GM12878 (cell line): ENCODE measurements at regions not wholly inside any gene's neighbourhood (a gene's known extent, or its start where the extent isn't known, plus 50 kb on each side); places are given as distances from the start of the nearest gene placed in this dataset.

Experiments used
- ATAC-seq: fragments of 200-7000 bp; cut with Tn5 transposase; 3 replicates; pipeline ENCODE4 v1.9.1; 2020; ENCODE audit warnings: mild to moderate bottlenecking, moderate library complexity
- BruUV-seq: library from RNA; stranded (reverse); fragments of 400-500 nt; replicated peaks from 2 replicates; lab custom pipeline; 2021; lab: Mats Ljungman, UMichigan
- CTCF ChIA-PET: fragments of 300-600 bp; sonication (Branson Sonifier 250); formaldehyde crosslinking; extraction: SDS; loops from one replicate; lab custom pipeline; 2021; ENCODE audit warnings: inconsistent platforms; lab: Yijun Ruan, JAX
- POLR2A ChIA-PET: fragments of 350-600 bp; formaldehyde crosslinking; extraction: SDS; loops from one replicate; lab custom pipeline; 2021; ENCODE audit warnings: inconsistent platforms; lab: Charles Lee
- RAD21 ChIA-PET: fragments of 300-600 bp; sonication (Branson Sonifier 250); formaldehyde crosslinking; loops from one replicate; lab custom pipeline; 2023; ENCODE audit warnings: antibody characterized with exemption; ENCODE audit not compliant: unreplicated experiment; lab: Charles Lee
- SMC1A ChIA-PET: fragments of 300-600 bp; sonication (Branson Sonifier 250); formaldehyde crosslinking; loops from one replicate; lab custom pipeline; 2023; ENCODE audit not compliant: unreplicated experiment, uncharacterized antibody; lab: Charles Lee
- DNase-seq: peaks from one replicate; pipeline ENCODE4 v3.0.0-alpha.2; 2011; ENCODE audit warnings: low read depth, low spot score
- FAIRE-seq: peaks from 3 replicates; lab custom pipeline; 2011; peaks lifted over from hg19 to GRCh38; lab: Jason Lieb, UNC
- H2AFZ ChIP-seq: 2 replicates; pipeline ENCODE4 v1.6.0; 2011; ENCODE audit warnings: low read depth, low read length, control low read depth; ENCODE audit not compliant: control insufficient read depth
- H3K27ac ChIP-seq: 2 replicates; pipeline ENCODE4 v1.5.1; 2011; ENCODE audit warnings: control low read depth; ENCODE audit not compliant: control insufficient read depth, insufficient read depth
- H3K27me3 ChIP-seq, 2 experiments: replicated peaks in 1 of 2; 2 replicates each; pipeline versions ENCODE4 v1.6.0 to v1.6.1; 2011; ENCODE audit warnings: low read length in 1 of 2; ENCODE audit not compliant: control insufficient read depth in 2 of 2, insufficient read depth in 2 of 2
- H3K36me3 ChIP-seq, 2 experiments: 2 replicates each; pipeline ENCODE4 v1.5.1; 2011; ENCODE audit warnings: low read length in 1 of 2; ENCODE audit not compliant: control insufficient read depth in 2 of 2, insufficient read depth in 2 of 2
- H3K4me1 ChIP-seq: 2 replicates; pipeline ENCODE4 v1.6.1; 2011; ENCODE audit warnings: mild to moderate bottlenecking, low read length, moderate library complexity, mixed read lengths; ENCODE audit not compliant: control insufficient read depth, insufficient read depth
- H3K4me2 ChIP-seq: 2 replicates; pipeline ENCODE4 v1.6.0; 2011; ENCODE audit warnings: control low read depth; ENCODE audit not compliant: control insufficient read depth, insufficient read depth
- H3K4me3 ChIP-seq: fragments of 200-600 bp; sonication (generic); 2 replicates; pipeline ENCODE4 v1.5.1; 2016
- H3K79me2 ChIP-seq: 2 replicates; pipeline ENCODE4 v1.6.0; 2011; ENCODE audit warnings: low read length; ENCODE audit not compliant: control insufficient read depth, insufficient read depth
- H3K9ac ChIP-seq: 2 replicates; pipeline ENCODE4 v1.8.0; 2011; ENCODE audit warnings: low read length, control low read depth, mixed read lengths; ENCODE audit not compliant: control insufficient read depth, insufficient read depth
- H3K9me3 ChIP-seq: replicated peaks from 3 replicates; pipeline ENCODE4 v1.5.1; 2011; ENCODE audit warnings: mild to moderate bottlenecking, low read length; ENCODE audit not compliant: control insufficient read depth, insufficient read depth
- H4K20me1 ChIP-seq: 2 replicates; pipeline ENCODE4 v1.6.0; 2011; ENCODE audit not compliant: control insufficient read depth, insufficient read depth
- CHD4 ChIP-seq: fragments of 200-600 bp; sonication (generic); IDR thresholded peaks from 2 replicates; pipeline ENCODE4 v1.6.1; 2016; ENCODE audit warnings: mild to moderate bottlenecking
- EED ChIP-seq: sonication (generic); IDR thresholded peaks from 2 replicates; pipeline ENCODE4 v1.6.1; 2016; ENCODE audit warnings: antibody characterized with exemption, low read depth
- EGR1 ChIP-seq, 2 experiments: IDR thresholded peaks; 1 replicate in 1 of 2; 2 replicates in 1 of 2; pipeline ENCODE4 v1.6.1; 2011 to 2012; ENCODE audit warnings: low read depth in 2 of 2, low read length in 2 of 2, borderline replicate concordance in 1 of 2, mild to moderate bottlenecking in 1 of 2, moderate library complexity in 1 of 2
- KDM1A ChIP-seq: fragments of 200-600 bp; sonication (generic); IDR thresholded peaks from 2 replicates; pipeline ENCODE4 v1.6.1; 2016; ENCODE audit warnings: borderline replicate concordance
- SIN3A ChIP-seq: IDR thresholded peaks from 2 replicates; pipeline ENCODE4 v1.6.1; 2012; ENCODE audit warnings: low read depth, low read length, improper control_type of control experiment
- SREBF2 ChIP-seq: IDR thresholded peaks from 2 replicates; pipeline ENCODE4 v1.6.1; 2012; ENCODE audit warnings: mild to moderate bottlenecking, low read length
- STAT3 ChIP-seq: IDR thresholded peaks from 2 replicates; pipeline ENCODE4 v1.6.1; 2011; ENCODE audit warnings: low read depth, low read length, improper control_type of control experiment
- YBX1 ChIP-seq: fragments of 450-650 bp; IDR thresholded peaks from 2 replicates; pipeline ENCODE4 v1.6.1; 2016; ENCODE audit warnings: antibody characterized with exemption
- WGBS: methylation state at CpG from one replicate; pipeline ENCODE4 v1.1.6; 2016; ENCODE audit warnings: low lambda C conversion rate; ENCODE audit not compliant: insufficient replicate concordance, insufficient coverage; ENCODE audit errors: missing lambda C conversion rate; 5-methylcytosine and 5-hydroxymethylcytosine counted together
- in situ Hi-C: fragments of 300-500 bp; cut with MboI; formaldehyde crosslinking; loops from 9 replicates; pipeline ENCODE4 v1.14.3; 2018; ENCODE audit warnings: mixed read lengths
- intact Hi-C: fragments of 100-400 bp; cut with micrococcal nuclease; formaldehyde crosslinking; loops from one replicate; pipeline ENCODE4 v1.14.2; 2022; ENCODE audit not compliant: unreplicated experiment
- TF ChIP-seq, protein P1 (sequence below): IDR thresholded peaks from 2 replicates; pipeline ENCODE4 v1.6.1; 2012; ENCODE audit warnings: low read depth, low read length, improper control_type of control experiment
- TF ChIP-seq, protein P2 (sequence below): fragments of 150-350 bp; IDR thresholded peaks from 2 replicates; pipeline ENCODE4 v1.6.1; 2014; ENCODE audit warnings: mild to moderate bottlenecking, low read depth, low read length
- TF ChIP-seq, protein P3 (sequence below): fragments of 450-650 bp; formaldehyde crosslinking; IDR thresholded peaks from 2 replicates; pipeline ENCODE4 v1.4.0; 2022; ENCODE audit warnings: mild to moderate bottlenecking, moderate library complexity
- TF ChIP-seq, protein P4 (sequence below): IDR thresholded peaks from 2 replicates; pipeline ENCODE4 v1.6.1; 2011; ENCODE audit warnings: borderline replicate concordance, low read depth, mild to moderate bottlenecking, moderate library complexity, mixed read lengths, low read length; ENCODE audit not compliant: insufficient read depth; ENCODE audit errors: extremely low read length

DNA sequence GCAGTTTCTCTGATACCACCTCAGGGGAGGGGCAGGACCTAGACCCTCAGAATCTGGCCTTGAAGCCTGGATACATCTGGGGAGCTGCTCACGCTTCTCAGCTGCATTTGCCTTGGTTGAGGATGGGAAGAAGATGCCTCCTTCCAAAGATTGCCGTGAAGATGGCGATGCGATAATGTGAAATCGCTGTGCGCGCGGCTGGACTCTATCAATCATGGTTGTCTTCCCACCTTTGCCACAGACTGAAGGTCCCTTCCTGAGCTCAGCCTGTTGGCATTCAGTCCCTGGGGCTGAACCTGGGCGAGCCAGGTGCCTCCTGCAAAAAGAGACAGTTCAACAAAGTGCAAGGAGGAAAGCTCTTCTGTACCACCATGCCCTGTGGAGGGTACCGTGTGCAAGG is 114.4 kb upstream of the SLC45A1 start (continued):
- TF ChIP-seq, protein P1, sequence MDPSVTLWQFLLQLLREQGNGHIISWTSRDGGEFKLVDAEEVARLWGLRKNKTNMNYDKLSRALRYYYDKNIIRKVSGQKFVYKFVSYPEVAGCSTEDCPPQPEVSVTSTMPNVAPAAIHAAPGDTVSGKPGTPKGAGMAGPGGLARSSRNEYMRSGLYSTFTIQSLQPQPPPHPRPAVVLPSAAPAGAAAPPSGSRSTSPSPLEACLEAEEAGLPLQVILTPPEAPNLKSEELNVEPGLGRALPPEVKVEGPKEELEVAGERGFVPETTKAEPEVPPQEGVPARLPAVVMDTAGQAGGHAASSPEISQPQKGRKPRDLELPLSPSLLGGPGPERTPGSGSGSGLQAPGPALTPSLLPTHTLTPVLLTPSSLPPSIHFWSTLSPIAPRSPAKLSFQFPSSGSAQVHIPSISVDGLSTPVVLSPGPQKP, result no peak

DNA sequence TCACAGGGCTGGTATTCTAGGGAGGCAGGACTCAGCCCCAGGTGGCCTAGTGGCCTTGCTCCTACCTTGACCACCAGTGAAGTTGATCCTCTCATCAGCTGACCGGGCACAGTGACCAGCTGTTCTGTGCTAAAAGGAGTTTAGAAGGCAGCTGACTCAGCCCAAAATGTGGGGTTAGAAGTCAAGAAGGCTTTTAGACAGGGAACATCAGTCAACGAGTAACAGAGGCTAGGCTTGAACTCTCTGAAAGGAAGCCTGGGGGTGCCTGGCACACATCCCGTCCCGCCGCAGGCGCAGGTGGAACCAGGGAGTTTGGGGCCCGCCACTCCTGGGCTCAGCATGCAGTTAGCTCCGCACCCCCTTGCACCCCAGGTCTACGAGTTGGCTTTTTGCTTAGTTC is 114.9 kb upstream of the SLC45A1 start:
- Histone ChIP-seq H3K36me3 (no peaks in the 10 kb centered on the region), H3K4me3 (no peak overlapping the region)
- in situ Hi-C loops, result no loop called here
- no peak for ATAC-seq
- POLR2A ChIA-PET, result no interaction called here
- TF ChIP-seq YBX1 (no peak), CHD4 (no peak), SREBF2 (no peak), STAT3 (no peak), SIN3A (no peak), EGR1 (IDR thresholded peaks at IDR 0.05; ENCODE audit: borderline replicate concordance in 1 of 2, low read depth in 2 of 2, low read length in 2 of 2) (no peak), EED (no peak), KDM1A (no peak)
- TF ChIP-seq, protein P2, sequence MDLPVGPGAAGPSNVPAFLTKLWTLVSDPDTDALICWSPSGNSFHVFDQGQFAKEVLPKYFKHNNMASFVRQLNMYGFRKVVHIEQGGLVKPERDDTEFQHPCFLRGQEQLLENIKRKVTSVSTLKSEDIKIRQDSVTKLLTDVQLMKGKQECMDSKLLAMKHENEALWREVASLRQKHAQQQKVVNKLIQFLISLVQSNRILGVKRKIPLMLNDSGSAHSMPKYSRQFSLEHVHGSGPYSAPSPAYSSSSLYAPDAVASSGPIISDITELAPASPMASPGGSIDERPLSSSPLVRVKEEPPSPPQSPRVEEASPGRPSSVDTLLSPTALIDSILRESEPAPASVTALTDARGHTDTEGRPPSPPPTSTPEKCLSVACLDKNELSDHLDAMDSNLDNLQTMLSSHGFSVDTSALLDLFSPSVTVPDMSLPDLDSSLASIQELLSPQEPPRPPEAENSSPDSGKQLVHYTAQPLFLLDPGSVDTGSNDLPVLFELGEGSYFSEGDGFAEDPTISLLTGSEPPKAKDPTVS, result no peak
- TF ChIP-seq, protein P3, sequence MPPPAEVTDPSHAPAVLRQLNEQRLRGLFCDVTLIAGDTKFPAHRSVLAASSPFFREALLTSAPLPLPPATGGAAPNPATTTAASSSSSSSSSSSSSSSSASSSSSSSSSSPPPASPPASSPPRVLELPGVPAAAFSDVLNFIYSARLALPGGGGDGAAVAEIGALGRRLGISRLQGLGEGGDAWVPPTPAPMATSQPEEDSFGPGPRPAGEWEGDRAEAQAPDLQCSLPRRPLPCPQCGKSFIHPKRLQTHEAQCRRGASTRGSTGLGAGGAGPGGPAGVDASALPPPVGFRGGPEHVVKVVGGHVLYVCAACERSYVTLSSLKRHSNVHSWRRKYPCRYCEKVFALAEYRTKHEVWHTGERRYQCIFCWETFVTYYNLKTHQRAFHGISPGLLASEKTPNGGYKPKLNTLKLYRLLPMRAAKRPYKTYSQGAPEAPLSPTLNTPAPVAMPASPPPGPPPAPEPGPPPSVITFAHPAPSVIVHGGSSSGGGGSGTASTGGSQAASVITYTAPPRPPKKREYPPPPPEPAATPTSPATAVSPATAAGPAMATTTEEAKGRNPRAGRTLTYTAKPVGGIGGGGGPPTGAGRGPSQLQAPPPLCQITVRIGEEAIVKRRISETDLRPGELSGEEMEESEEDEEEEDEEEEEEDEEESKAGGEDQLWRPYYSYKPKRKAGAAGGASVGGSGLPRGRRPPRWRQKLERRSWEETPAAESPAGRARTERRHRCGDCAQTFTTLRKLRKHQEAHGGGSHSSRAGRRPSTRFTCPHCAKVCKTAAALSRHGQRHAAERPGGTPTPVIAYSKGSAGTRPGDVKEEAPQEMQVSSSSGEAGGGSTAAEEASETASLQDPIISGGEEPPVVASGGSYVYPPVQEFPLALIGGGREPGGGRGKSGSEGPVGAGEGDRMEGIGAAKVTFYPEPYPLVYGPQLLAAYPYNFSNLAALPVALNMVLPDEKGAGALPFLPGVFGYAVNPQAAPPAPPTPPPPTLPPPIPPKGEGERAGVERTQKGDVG (CRISPR knock-in tag), result no peak
- TF ChIP-seq, protein P4, sequence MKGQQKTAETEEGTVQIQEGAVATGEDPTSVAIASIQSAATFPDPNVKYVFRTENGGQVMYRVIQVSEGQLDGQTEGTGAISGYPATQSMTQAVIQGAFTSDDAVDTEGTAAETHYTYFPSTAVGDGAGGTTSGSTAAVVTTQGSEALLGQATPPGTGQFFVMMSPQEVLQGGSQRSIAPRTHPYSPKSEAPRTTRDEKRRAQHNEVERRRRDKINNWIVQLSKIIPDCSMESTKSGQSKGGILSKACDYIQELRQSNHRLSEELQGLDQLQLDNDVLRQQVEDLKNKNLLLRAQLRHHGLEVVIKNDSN, result no peak
- TF ChIP-seq, all 136 proteins: peak for 0
- Histone ChIP-seq H3K4me2 (no peak overlapping the region), H3K4me1 (no peaks in the 10 kb centered on the region), H3K27me3 (no peaks in the 10 kb centered on the region; a peak in 1 of 4 replicates), H4K20me1 (no peaks in the 10 kb centered on the region), H3K27ac (no peak overlapping the region), H2AFZ (no peak overlapping the region), H3K9me3 (no peaks in the 10 kb centered on the region), H3K9ac (no peak overlapping the region), H3K79me2 (no peaks in the 10 kb centered on the region)
- intact Hi-C loops, result no loop called here
- RAD21 ChIA-PET, result no interaction called here
- WGBS, result 62% methylated on average over 9 of the region's 9 CpGs
- BruUV-seq, result no TSS peak
- CTCF ChIA-PET, result no interaction called here
- FAIRE-seq (no peak), DNase-seq (no peak)
- SMC1A ChIA-PET, result interaction anchor here (1.0 kb wide), 1 partner anchor 16 kb away, joined by 3 read pairs; no protein-coding TSS in a partner anchor
